ENCODE measurements at regions not wholly inside any gene's neighbourhood (a gene's known extent, or its start where the extent isn't known, plus 50 kb on each side); places are given as distances from the start of the nearest gene placed in this dataset.

DNA sequence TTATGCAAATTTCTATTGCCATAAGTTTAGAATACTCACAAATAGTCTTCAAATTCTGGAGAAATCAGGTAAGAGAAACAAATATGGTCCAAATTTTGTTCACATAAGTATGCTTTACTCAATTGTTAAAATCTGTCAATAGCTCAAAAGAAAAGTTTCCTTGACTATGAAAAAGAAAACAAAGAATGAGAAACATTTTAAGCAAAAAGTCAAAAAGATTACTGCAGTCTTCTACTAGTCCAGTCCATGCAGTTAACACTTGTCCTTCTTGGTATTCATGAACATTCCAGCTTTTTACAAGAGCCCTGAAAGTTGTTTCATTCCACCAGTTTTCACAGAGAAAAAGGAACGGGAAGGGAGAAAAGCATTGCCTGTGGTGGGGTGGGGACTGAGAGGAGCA, 54.7 kb upstream of the ZXDA start:
- H2AFZ ChIP-seq (ENCODE audit: low read length): no peak overlapping the region
- H3K9ac ChIP-seq (ENCODE audit: low read depth, low read length, poor library complexity, severe bottlenecking): no peak overlapping the region
- H3F3A ChIP-seq (ENCODE audit: low read depth): no peaks in the 10 kb centered on the region
- no peak overlapping the region for H3K4me2 ChIP-seq (ENCODE audit: low read depth, low read length, poor library complexity, severe bottlenecking)
- no peaks in the 10 kb centered on the region for H3K9me2 ChIP-seq (replicated peaks; ENCODE audit: low read depth, low read length)
- no peaks in the 10 kb centered on the region for H4K20me1 ChIP-seq (ENCODE audit: insufficient read depth, low read length, poor library complexity, severe bottlenecking)
- TF ChIP-seq CTCF (conservative IDR thresholded peaks at IDR 0.05; ENCODE audit: low read length) (no peak), EZH2phosphoT487 (IDR thresholded peaks at IDR 0.05; ENCODE audit: borderline replicate concordance) (no peak)
- no peaks in the 10 kb centered on the region for H3K36me3 ChIP-seq (ENCODE audit: insufficient read depth, low read length)
- no peaks in the 10 kb centered on the region for H3K27me3 ChIP-seq (ENCODE audit: insufficient read depth, low read length, poor library complexity, severe bottlenecking)
- no peaks in the 10 kb centered on the region for H3K4me1 ChIP-seq (ENCODE audit: insufficient read depth, low read length, poor library complexity, severe bottlenecking)
- no peaks in the 10 kb centered on the region for H3K79me2 ChIP-seq (ENCODE audit: insufficient read depth, low read length)
- no peaks in the 10 kb centered on the region for H3K9me3 ChIP-seq (ENCODE audit: insufficient read depth, low read depth, low read length)
- no peak overlapping the region for H3K4me3 ChIP-seq (ENCODE audit: low read length, poor library complexity, severe bottlenecking)

Data from Loucy (cell line).